Fibroblast of mammary gland (primary cell): ENCODE measurements at regions not wholly inside any gene's neighbourhood (a gene's known extent, or its start where the extent isn't known, plus 50 kb on each side); places are given as distances from the start of the nearest gene placed in this dataset.
A peak's percentile ranks its signal among the peaks of the same experiment; 100 is the strongest.
"Not testable (repeated sequence)": the region's sequence is repeated elsewhere in the genome, so short reads cannot be mapped to it uniquely, and the experiment has no call there.

ENCODE experiments used
- DNase-seq: peaks from one replicate; pipeline ENCODE4 v3.0.0-alpha.2; 2010; ENCODE audit warnings: low read depth
- H3K4me3 ChIP-seq: 2 replicates; pipeline ENCODE4 v1.5.1; 2011; ENCODE audit warnings: low read depth, mild to moderate bottlenecking, low read length, moderate library complexity; ENCODE audit not compliant: control insufficient read depth
- CTCF ChIP-seq: conservative IDR thresholded peaks from 2 replicates; pipeline ENCODE4 v1.5.1; 2011; ENCODE audit warnings: low read depth, low read length, inconsistent platforms; ENCODE audit not compliant: control insufficient read depth, insufficient read depth

- no peak for DNase-seq
- no peak overlapping the region for H3K4me3 ChIP-seq
- TF ChIP-seq CTCF, result no peak
Measured at GRCh38 chr1:65629788-65630187, 162.9 kb upstream of the PDE4B start.

GRCh38 chr1:65630855-65631254 is 161.8 kb upstream of the PDE4B start:
- DNase-seq, result peak; percentile 14

GRCh38 chr1:65632235-65632634 is 160.5 kb upstream of the PDE4B start:
- TF ChIP-seq CTCF, result no peak
- no peak for DNase-seq
- no peak overlapping the region for H3K4me3 ChIP-seq

More at GRCh38 chr1:65630855-65631254, 161.8 kb upstream of the PDE4B start:
- no peak for TF ChIP-seq CTCF
- no peak overlapping the region for H3K4me3 ChIP-seq

GRCh38 chr1:65640046-65640445 is 152.6 kb upstream of the PDE4B start:
- no peak for TF ChIP-seq CTCF
- no peak overlapping the region for H3K4me3 ChIP-seq
- no peak for DNase-seq

GRCh38 chr1:65649185-65649584 is 143.5 kb upstream of the PDE4B start:
- not testable (repeated sequence) for DNase-seq, H3K4me3 ChIP-seq

- TF ChIP-seq CTCF, result no peak
- no peak for DNase-seq
- no peak overlapping the region for H3K4me3 ChIP-seq
Measured at GRCh38 chr1:65650682-65651081, 142.0 kb upstream of the PDE4B start.

GRCh38 chr1:65654526-65654925 is 138.2 kb upstream of the PDE4B start:
- not testable (repeated sequence) for DNase-seq, H3K4me3 ChIP-seq

- not testable (repeated sequence) for DNase-seq, H3K4me3 ChIP-seq
Measured at GRCh38 chr1:65657609-65658008, 135.1 kb upstream of the PDE4B start.

GRCh38 chr1:65658122-65658521 is 134.6 kb upstream of the PDE4B start:
- no peak for TF ChIP-seq CTCF
- H3K4me3 ChIP-seq, result no peak overlapping the region
- peak; percentile 66 for DNase-seq
